Fibroblast of skin of back (primary cell): ENCODE measurements at regions not wholly inside any gene's neighbourhood (a gene's known extent, or its start where the extent isn't known, plus 50 kb on each side); places are given as distances from the start of the nearest gene placed in this dataset.
"Not testable (repeated sequence)": the region's sequence is repeated elsewhere in the genome, so short reads cannot be mapped to it uniquely, and the experiment has no call there.

ENCODE experiments used
- DNase-seq: peaks from one replicate; pipeline ENCODE4 v3.0.0-alpha.2; 2013

- no peak for DNase-seq
These were observed 196.1 kb upstream of the GK2 start for GRCh38 chr4:79604152-79604551.

DNA sequence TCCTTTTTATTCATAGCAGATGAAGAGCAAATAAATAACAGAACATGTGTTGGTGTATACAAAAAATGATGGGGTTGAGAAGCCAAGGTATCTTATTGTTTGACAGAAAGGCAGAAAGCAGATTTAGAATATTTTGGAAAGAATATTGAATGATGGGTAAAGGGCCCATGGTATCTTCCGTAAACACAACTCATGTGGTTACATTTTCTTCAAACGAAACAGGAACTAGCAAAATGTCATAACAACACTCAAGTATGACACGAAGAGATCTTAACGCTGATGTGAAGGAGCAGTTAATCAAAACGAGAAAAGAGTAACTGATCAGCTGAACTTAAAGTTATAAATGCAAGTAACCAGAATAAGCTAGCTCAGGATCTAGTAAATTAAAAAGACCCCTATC lies 195.7 kb upstream of the GK2 start:
- no peak for DNase-seq

GRCh38 chr4:79599691-79600090 lies 191.7 kb upstream of the GK2 start:
- DNase-seq = no peak

DNA sequence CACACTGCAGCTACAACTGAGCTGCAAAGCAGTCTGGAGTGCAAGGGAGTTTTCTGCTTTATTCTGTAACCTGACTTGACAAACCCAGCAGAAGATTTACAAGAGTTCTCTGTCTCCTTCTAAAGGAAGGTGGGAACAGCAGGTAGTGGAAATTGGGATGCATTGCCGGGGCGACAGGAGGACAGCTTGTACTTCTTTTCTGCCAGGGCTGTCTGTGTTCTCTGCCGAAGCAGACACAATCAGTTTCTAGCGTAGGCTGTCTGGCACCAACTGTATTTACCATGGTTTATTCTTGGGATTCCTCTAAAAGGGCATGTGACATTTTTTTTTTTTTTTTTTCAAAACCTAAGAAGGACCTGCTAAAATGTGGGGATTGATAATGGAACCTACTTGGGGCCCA lies 190.8 kb upstream of the GK2 start:
- DNase-seq = no peak

GRCh38 chr4:79598214-79598613 lies 190.2 kb upstream of the GK2 start:
- DNase-seq = no peak

DNA sequence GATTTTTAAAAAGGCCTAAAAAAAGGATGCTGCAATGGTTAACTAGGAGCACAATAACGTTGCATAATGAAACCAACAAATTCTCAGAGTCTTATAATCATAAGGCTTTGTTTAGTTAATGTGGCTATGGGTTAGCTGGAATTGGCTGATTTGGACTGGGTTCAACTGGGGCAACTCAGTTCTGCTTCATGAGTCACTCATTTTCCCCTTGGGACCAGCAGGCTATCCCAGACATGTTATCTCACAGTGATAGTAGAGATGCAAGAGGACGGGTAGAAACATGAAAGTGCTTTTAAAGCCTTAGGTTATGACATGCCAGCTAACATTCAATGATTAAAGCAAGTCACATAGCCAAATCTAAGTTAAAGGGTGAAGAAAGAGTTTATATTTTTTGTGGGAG lies 189.2 kb upstream of the GK2 start:
- DNase-seq = peak; percentile 82

- not testable (repeated sequence) for DNase-seq
These were observed 184.2 kb upstream of the GK2 start for GRCh38 chr4:79592218-79592617.

- peak; percentile 14 for DNase-seq
These were observed 180.7 kb upstream of the GK2 start for GRCh38 chr4:79588679-79589078.

DNA sequence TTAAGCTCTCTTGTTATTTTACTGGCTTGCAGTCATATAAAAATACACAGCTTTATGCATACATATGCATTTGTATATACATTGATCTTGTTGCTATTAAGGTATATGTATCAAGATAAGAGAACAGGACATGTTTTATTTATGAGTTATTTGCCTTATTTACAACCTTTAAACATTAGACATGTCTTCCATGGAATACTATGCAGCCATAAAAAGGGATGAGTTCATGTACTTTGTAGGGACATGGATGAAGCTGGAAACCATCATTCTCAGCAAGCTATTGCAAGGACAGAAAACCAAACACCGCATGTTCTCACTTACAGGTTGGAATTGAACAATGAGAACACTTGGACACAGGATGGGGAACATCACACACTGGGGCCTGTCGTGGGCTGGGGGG lies 179.2 kb upstream of the GK2 start:
- not testable (repeated sequence) for DNase-seq

DNA sequence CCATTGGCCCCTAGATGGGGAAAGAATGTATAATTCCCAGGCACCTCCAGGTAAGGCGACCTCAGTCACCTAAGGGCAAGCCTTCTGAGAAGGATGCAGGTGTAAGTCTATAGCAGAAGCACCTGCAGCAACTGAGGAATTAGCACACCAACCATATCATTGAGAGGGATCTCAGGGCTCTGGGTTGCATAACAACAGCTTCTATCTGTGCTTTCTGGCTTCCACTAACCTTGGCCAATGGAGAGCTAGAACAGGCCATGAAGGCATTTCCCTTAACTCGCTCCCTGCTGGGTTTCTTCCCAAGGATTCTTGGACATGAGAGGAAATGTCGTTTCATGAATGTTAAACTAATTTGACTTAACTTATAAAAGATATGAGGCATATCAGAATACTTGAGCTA lies 177.8 kb upstream of the GK2 start:
- no peak for DNase-seq

DNA sequence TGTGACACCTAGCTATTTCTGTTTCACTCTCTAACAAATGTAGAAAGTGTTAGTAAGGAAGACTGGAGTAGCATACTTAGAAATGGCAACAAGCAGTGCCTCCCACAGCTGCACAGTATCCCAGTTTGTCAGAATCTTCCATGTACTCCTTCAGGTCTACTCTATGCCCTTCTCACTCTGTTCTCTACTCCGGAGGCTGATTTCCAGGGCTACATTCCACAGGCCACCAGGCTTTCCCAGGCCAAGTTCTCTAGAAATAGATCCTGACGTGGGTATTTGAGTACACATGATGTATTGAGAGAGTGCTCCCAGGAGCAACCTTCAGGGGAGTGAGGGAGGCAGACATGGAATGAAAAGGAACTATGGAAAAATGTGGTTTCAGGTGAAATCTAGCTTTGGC lies 177.3 kb upstream of the GK2 start:
- no peak for DNase-seq

DNA sequence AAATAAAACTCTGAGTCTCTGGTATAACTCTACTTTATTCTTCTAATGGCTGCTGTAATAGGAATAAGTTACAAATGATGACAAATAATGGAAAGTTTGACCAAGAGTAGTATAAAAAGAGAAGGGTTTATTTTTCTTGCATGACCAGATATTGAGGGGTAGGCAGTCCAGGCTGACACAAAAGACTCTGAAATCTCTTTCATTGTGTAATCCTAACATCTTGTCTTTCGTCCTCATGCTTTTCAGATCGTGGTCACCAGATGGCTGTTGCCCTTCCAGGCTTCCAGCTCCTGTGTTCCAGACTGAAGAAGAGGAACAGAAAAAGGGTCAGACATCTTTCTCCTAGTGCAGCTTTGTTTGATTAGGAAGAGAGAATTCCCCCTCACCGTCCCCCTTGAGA lies 176.9 kb upstream of the GK2 start:
- no peak for DNase-seq

GRCh38 chr4:79584352-79584751 lies 176.3 kb upstream of the GK2 start:
- no peak for DNase-seq

- no peak for DNase-seq
These were observed 170.6 kb upstream of the GK2 start for GRCh38 chr4:79578606-79579005.

GRCh38 chr4:79576429-79576753 lies 168.4 kb upstream of the GK2 start:
- DNase-seq = peak; percentile 38

DNA sequence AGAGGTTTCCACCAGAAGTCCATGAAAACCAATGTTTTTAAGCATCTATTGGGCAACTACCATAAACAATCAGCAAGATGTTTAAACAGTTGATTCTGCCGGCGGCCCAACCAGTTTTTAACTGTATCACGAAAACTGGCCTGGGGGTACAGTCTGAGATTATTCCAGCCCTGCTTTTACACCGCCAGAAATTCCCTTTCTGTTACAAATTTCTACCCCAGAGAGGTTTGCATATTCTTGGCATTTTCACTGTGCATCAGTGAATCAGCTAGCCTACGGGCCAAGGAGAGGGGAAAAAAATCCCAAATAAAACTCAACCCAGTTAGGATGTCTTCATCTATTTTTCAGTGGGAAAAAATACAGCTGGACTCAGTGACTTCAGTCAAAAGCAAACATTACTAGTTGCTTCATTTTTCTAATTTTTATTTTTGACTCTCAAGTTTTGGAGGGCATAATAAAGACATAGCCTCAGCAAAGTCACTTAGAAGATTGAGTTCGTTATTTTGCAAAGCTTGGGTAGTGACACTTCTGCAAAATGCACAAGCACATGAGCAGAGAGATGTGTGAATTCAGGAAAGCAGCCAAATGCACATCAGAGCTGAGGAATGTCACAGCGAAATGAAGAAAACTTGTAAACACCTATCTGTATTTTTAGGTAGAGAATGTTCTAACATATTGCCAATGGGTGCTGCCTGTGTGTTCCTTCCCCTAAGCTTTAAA lies 167.8 kb upstream of the GK2 start:
- DNase-seq = no peak

DNA sequence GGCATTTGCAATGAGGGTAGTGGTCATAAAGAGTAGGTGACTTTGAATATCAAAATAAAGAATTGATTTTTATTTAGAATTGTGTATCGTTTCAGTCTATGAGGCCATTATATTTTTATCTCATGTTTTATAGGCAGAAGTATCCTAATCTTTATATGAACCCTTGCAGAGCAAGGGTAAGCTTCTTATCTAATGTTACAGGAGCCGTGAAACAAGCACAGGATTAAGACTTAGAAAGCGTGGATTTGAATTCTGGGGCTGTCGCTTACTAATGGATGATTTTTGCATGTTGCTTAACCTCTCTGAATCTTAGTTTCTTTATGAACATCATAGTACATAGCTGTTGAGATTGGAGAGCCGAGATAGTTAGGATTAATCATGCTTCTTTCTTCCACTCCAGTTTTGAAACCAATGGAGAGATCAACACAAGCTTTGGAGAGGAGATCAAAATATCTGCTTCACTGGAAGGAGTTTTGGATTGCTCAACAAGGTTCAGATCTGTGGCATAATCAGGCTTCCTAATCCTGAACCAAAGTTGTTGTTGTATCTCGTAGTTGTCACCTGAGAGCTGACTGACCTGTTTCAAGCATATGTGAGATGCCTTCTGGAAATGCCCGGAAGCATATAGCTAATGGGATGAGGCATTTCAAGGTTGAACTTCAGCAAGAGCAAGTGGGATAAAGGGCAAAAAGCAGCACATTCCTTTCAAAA lies 166.9 kb upstream of the GK2 start:
- no peak for DNase-seq

GRCh38 chr4:79563219-79563618 lies 155.2 kb upstream of the GK2 start:
- DNase-seq = no peak

DNA sequence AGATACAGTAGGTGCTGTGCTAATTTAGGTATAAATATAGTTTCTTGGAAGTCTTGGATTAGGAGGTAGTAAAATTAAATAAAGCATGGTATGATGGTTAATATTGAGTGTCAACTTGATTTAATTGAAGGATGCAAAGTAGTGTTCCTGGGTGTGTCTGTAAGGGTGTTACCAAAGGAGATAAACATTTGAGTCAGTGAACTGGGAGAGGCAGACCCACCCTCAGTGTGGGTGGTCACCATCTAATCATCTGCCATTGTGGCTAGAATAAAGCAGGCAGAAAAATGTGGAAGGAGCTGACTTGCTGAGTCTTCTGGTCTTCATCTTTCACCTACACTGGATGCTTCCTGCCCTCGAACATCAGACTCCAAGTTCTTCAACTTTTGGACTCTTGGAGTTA lies 153.7 kb upstream of the GK2 start:
- no peak for DNase-seq

DNA sequence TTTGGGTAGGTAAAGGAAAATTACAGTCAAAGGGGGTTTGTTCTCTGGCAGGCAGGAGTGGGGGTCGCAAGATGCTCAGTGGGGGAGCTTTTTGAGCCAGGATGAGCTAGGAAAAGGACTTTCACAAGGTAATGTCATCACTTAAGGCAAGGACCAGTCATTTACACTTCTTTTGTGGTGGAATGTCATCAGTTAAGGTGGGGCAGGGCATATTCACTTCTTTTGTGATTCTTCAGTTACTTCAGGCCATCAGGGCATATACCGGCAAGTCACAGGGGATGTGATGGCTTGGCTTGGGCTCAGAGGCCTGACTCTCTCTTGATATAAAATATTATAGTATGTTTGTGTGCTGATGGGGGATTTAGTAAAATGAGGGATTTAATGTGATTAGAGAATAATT lies 151.4 kb upstream of the GK2 start:
- DNase-seq = not testable (repeated sequence)

DNA sequence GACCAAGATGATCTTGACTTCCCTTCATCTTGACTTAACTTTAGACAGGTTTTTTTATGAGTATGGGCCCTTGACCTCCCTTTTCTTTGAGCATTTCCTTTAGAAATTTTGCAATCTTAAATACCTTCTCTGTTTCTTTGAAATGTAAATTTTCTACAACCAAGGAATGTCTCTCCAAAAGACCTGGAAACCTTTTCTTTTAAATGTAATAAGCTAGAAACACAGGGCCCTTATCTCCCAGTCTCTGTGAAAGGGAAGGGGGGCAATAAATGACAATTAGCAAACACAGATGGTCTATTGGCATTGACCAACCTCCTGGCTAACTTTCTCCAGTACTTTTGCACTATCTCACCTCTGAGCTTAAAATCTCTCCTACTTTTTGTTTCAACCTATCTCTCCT lies 144.3 kb upstream of the GK2 start:
- no peak for DNase-seq

DNA sequence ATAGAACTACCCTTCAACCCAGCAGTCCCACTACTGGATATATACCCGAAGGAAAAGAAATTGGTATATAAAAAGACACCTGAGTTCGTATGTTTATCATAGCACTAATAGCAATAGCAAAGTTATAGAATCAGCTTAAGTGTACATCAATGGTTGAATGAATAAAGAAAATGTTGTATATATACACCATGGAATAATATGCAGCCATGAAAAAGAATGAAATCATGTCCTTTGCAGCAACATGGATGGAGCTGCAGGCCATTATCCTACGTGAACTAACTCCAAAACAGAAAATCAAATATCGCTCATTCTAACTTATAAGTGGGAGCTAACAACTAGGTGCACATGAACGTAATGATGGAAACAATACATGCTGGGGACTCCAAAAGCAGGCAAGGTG lies 143.5 kb upstream of the GK2 start:
- DNase-seq = no peak

GRCh38 chr4:79547851-79548250 lies 139.8 kb upstream of the GK2 start:
- DNase-seq = no peak

DNA sequence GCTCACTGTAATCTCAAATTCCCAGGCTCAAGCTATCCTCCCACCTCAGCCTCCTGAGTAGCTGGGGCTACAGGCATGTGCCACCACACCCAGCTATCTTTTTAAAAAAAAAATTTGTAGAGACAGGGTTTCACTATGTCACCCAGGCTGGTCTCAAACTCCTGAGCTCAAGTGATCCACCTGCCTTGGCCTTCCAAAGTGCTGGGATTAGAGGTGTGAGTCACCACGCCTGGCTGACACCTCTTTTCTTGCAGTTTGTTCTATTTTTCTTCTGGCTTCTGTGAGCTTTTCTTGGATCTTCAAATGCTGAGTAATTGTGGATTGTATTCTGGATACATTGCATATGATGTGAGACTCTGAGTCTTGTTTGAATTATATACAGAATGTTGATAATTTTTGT lies 137.3 kb upstream of the GK2 start:
- DNase-seq = not testable (repeated sequence)

GRCh38 chr4:79540143-79540542 lies 132.1 kb upstream of the GK2 start:
- no peak for DNase-seq
